GM18499 (cell line): ENCODE measurements at regions not wholly inside any gene's neighbourhood (a gene's known extent, or its start where the extent isn't known, plus 50 kb on each side); places are given as distances from the start of the nearest gene placed in this dataset.
"Not testable (repeated sequence)": the region's sequence is repeated elsewhere in the genome, so short reads cannot be mapped to it uniquely, and the experiment has no call there.

ENCODE experiments used
- ATAC-seq: cut with Tn5 transposase; IDR thresholded peaks from one replicate; pipeline ENCODE4 v1.9.1; 2021; ENCODE audit warnings: moderate number of reproducible peaks; ENCODE audit not compliant: insufficient read depth, unreplicated experiment

GRCh38 chr11:82233201-82233600 lies 500.5 kb downstream of the FAM181B start:
- no peak for ATAC-seq

GRCh38 chr11:82229341-82229740 lies 504.3 kb downstream of the FAM181B start:
- no peak for ATAC-seq

- no peak for ATAC-seq
Measured at GRCh38 chr11:82225930-82226329, 507.7 kb downstream of the FAM181B start.

- ATAC-seq = no peak
Measured at GRCh38 chr11:82225502-82225901, 508.2 kb downstream of the FAM181B start.

- ATAC-seq = no peak
Measured at GRCh38 chr11:82216927-82217570, 516.6 kb downstream of the FAM181B start.

GRCh38 chr11:82210011-82210410 lies 523.7 kb downstream of the FAM181B start:
- no peak for ATAC-seq

GRCh38 chr11:82195283-82195682 lies 538.4 kb downstream of the FAM181B start:
- ATAC-seq = no peak

GRCh38 chr11:82194521-82194920 lies 539.1 kb downstream of the FAM181B start:
- no peak for ATAC-seq

GRCh38 chr11:82191695-82192094 lies 542.0 kb downstream of the FAM181B start:
- ATAC-seq = no peak

- no peak for ATAC-seq
Measured at GRCh38 chr11:82185925-82186324, 547.7 kb downstream of the FAM181B start.

- ATAC-seq = no peak
Measured at GRCh38 chr11:82184966-82185365, 548.7 kb downstream of the FAM181B start.

GRCh38 chr11:82183346-82183745 lies 550.3 kb downstream of the FAM181B start:
- no peak for ATAC-seq

GRCh38 chr11:82182697-82183096 lies 551.0 kb downstream of the FAM181B start:
- ATAC-seq = not testable (repeated sequence)

- not testable (repeated sequence) for ATAC-seq
Measured at GRCh38 chr11:82181796-82182195, 551.9 kb downstream of the FAM181B start.

- ATAC-seq = no peak
Measured at GRCh38 chr11:82176945-82177344, 556.7 kb downstream of the FAM181B start.

GRCh38 chr11:82176365-82176764 lies 557.3 kb downstream of the FAM181B start:
- no peak for ATAC-seq

- ATAC-seq = no peak
Measured at GRCh38 chr11:82174610-82175009, 559.1 kb downstream of the FAM181B start.

GRCh38 chr11:82146789-82147188 lies 586.9 kb downstream of the FAM181B start:
- no peak for ATAC-seq

GRCh38 chr11:82118946-82119345 lies 614.7 kb downstream of the FAM181B start:
- no peak for ATAC-seq

GRCh38 chr11:82117362-82117761 lies 616.3 kb downstream of the FAM181B start:
- no peak for ATAC-seq

- no peak for ATAC-seq
Measured at GRCh38 chr11:82105331-82105998, 628.2 kb downstream of the FAM181B start.

- ATAC-seq = no peak
Measured at GRCh38 chr11:82092904-82093303, 640.8 kb downstream of the FAM181B start.
